H1 (cell line): ENCODE measurements at regions not wholly inside any gene's neighbourhood (a gene's known extent, or its start where the extent isn't known, plus 50 kb on each side); places are given as distances from the start of the nearest gene placed in this dataset.

Experiments
- HDAC2 ChIP-seq, 2 experiments: fragments of 300-600 bp in 1 of 2; sonication (generic) in 1 of 2; IDR thresholded peaks; 2 replicates each; pipeline ENCODE4 v1.6.1; 2011 to 2012; ENCODE audit warnings: low read depth in 2 of 2, low read length in 2 of 2, mild to moderate bottlenecking in 2 of 2, moderate library complexity in 2 of 2, borderline replicate concordance in 1 of 2, inconsistent platforms in 1 of 2
- SIRT6 ChIP-seq: IDR thresholded peaks from one replicate; pipeline ENCODE4 v1.7.1; 2012; ENCODE audit warnings: low read length, inconsistent platforms
- TF ChIP-seq, protein P1 (sequence below): fragments of 300-600 bp; sonication (generic); IDR thresholded peaks from 2 replicates; pipeline ENCODE4 v1.7.1; 2012; ENCODE audit warnings: low read length, moderate library complexity, mild to moderate bottlenecking, inconsistent platforms; ENCODE audit not compliant: insufficient replicate concordance

DNA sequence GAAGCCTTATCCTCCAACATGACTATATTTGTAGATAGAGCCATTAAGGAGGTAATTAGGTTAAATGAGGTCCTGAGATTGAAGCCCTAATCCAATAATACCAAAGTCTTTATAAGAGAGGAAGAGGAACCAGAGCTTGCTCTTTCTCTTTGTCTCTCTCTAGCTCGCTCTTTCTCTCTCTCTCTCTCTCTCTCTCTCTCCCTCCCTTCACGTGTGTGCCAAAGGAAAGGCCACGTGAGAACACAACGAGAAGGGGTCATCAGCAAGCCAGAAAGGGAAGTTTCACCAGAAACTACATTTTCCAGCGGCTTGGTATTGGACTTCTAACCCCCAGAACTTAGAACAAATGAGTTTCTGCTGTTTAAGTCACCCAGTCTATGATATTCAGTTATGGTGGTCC, 1540.5 kb downstream of the C4orf33 start (continued):
- TF ChIP-seq, protein P1, sequence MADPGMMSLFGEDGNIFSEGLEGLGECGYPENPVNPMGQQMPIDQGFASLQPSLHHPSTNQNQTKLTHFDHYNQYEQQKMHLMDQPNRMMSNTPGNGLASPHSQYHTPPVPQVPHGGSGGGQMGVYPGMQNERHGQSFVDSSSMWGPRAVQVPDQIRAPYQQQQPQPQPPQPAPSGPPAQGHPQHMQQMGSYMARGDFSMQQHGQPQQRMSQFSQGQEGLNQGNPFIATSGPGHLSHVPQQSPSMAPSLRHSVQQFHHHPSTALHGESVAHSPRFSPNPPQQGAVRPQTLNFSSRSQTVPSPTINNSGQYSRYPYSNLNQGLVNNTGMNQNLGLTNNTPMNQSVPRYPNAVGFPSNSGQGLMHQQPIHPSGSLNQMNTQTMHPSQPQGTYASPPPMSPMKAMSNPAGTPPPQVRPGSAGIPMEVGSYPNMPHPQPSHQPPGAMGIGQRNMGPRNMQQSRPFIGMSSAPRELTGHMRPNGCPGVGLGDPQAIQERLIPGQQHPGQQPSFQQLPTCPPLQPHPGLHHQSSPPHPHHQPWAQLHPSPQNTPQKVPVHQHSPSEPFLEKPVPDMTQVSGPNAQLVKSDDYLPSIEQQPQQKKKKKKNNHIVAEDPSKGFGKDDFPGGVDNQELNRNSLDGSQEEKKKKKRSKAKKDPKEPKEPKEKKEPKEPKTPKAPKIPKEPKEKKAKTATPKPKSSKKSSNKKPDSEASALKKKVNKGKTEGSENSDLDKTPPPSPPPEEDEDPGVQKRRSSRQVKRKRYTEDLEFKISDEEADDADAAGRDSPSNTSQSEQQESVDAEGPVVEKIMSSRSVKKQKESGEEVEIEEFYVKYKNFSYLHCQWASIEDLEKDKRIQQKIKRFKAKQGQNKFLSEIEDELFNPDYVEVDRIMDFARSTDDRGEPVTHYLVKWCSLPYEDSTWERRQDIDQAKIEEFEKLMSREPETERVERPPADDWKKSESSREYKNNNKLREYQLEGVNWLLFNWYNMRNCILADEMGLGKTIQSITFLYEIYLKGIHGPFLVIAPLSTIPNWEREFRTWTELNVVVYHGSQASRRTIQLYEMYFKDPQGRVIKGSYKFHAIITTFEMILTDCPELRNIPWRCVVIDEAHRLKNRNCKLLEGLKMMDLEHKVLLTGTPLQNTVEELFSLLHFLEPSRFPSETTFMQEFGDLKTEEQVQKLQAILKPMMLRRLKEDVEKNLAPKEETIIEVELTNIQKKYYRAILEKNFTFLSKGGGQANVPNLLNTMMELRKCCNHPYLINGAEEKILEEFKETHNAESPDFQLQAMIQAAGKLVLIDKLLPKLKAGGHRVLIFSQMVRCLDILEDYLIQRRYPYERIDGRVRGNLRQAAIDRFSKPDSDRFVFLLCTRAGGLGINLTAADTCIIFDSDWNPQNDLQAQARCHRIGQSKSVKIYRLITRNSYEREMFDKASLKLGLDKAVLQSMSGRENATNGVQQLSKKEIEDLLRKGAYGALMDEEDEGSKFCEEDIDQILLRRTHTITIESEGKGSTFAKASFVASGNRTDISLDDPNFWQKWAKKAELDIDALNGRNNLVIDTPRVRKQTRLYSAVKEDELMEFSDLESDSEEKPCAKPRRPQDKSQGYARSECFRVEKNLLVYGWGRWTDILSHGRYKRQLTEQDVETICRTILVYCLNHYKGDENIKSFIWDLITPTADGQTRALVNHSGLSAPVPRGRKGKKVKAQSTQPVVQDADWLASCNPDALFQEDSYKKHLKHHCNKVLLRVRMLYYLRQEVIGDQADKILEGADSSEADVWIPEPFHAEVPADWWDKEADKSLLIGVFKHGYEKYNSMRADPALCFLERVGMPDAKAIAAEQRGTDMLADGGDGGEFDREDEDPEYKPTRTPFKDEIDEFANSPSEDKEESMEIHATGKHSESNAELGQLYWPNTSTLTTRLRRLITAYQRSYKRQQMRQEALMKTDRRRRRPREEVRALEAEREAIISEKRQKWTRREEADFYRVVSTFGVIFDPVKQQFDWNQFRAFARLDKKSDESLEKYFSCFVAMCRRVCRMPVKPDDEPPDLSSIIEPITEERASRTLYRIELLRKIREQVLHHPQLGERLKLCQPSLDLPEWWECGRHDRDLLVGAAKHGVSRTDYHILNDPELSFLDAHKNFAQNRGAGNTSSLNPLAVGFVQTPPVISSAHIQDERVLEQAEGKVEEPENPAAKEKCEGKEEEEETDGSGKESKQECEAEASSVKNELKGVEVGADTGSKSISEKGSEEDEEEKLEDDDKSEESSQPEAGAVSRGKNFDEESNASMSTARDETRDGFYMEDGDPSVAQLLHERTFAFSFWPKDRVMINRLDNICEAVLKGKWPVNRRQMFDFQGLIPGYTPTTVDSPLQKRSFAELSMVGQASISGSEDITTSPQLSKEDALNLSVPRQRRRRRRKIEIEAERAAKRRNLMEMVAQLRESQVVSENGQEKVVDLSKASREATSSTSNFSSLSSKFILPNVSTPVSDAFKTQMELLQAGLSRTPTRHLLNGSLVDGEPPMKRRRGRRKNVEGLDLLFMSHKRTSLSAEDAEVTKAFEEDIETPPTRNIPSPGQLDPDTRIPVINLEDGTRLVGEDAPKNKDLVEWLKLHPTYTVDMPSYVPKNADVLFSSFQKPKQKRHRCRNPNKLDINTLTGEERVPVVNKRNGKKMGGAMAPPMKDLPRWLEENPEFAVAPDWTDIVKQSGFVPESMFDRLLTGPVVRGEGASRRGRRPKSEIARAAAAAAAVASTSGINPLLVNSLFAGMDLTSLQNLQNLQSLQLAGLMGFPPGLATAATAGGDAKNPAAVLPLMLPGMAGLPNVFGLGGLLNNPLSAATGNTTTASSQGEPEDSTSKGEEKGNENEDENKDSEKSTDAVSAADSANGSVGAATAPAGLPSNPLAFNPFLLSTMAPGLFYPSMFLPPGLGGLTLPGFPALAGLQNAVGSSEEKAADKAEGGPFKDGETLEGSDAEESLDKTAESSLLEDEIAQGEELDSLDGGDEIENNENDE, result no peak
- TF ChIP-seq SIRT6 (no peak), HDAC2 (IDR thresholded peaks at IDR 0.05; ENCODE audit: borderline replicate concordance in 1 of 2, low read depth in 2 of 2, low read length in 2 of 2) (no peak)
